Hematopoietic multipotent progenitor cell treated with erythropoietin and hydrocortisone succinate and interleukin-3 and kit ligand, for 17 days (in vitro differentiated cells): ENCODE measurements at regions not wholly inside any gene's neighbourhood (a gene's known extent, or its start where the extent isn't known, plus 50 kb on each side); places are given as distances from the start of the nearest gene placed in this dataset.

Experiments
- DNase-seq: peaks from one replicate; pipeline ENCODE4 v3.0.0-alpha.2; 2015; ENCODE audit warnings: low spot score

DNA sequence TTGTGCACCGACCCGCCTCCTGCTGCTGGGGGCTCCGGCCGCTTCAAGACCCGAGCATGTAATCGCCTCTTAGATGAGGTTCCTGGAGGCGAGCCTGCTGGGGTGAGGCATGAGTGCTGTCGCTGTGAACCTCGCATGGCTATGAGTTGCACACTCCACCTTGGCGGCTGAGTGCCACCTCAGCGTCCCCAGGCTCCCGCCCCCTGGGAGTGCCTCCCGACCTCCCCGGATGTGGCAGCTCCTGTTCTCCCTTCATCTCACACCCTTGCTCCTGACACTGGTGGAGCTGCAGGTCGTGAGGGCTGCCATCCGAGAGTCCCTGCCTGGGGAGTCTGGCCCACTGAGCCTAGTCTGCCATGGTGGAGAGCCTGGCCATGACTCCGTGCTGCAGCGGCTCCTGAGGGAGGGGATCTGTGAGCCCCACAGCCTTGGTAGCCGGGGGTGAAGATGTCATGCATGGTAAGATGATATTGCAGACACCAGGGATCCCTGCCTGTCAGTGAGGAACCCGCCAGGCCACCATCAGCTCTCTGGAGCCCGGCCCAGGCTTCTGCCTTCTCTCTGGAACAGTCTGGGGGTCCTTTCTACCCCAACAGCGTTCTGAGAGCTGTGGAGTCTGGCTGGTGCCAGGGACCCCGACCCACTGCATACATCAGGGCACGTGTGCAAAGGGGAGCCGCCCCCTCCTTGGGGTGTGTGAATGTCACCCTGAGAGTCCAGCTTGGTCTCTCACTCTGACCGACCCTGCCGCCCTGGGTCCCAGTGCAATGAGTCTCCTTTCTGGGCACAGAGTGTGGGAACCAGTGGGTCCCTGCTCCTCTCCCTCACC lies 61.6 kb upstream of the HS6ST1 start:
- no peak for DNase-seq

DNA sequence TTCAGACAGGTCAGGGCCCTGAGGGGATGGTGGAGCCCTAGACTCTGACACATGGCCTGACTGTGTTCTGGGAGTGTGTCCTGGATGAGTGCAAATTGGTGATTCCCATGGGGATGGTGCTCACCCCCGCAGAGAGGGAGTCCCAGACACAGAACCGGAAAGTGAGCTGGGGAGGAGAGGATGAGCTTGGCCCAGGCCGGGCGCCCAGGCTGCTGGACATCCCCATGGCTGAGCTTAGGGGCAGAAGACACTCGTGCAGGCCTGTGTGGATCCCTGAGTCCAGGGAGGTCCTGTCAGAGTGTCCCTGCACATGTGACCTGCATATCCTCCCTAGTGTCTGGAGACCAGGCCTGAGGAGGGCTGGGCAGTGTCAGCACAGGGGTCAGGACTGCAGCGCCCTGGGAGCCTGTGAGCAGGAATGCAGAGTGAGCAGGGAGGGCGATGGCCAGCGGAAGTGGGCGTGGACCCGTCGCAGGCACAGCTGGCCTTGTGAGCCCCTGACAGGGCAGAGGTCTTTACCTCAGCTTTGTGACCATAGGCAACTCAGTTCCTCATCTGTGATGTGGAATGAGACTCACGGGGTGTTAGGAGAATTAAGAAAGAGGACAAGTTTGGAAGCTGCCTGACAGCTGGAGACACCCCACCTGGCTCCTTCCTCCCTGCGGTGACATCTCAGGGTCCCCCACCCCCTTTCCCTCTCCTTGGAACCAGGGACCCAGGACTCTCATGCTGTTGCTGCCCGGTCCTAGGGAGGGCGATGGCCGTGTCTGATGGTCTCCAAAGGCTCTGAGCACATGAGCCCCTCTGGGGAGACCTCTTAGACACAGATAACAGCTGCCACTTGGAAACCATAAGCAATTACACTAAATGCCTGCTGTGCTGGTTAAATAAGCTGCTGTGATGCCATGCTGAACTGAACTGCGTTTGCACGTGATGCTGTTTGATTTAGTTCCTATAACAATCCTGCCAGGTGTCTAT lies 62.6 kb upstream of the HS6ST1 start:
- no peak for DNase-seq

GRCh38 chr2:128384446-128384845 lies 65.8 kb upstream of the HS6ST1 start:
- DNase-seq, result no peak

GRCh38 chr2:128384956-128385355 lies 66.3 kb upstream of the HS6ST1 start:
- no peak for DNase-seq

- no peak for DNase-seq
These were observed 66.7 kb upstream of the HS6ST1 start for GRCh38 chr2:128385365-128385764.

GRCh38 chr2:128386066-128386465 lies 67.4 kb upstream of the HS6ST1 start:
- no peak for DNase-seq

DNA sequence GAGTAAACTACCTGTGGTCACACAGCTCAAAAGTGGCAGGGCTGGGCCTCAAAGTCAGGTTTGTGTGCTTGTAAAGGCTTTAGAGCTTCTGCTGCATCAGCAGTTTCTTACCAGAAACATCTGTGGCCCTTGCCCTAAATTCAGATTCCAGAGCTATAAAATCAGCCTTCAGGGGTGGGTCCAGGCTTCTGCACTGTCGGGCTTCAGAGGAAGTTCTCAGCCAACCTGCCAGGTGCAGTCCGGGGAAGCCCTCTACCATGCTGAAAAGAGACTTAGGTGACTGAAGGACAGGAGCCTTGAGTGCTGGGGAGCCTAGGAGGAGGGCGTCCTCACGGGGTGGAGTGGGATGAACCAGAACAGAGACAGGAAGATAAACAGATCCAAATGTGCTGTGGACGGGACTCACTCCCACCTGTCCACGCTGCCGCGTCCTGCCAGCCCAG lies 69.9 kb upstream of the HS6ST1 start:
- no peak for DNase-seq

- DNase-seq, result no peak
These were observed 70.9 kb upstream of the HS6ST1 start for GRCh38 chr2:128389388-128390086.

GRCh38 chr2:128390256-128390990 lies 71.8 kb upstream of the HS6ST1 start:
- no peak for DNase-seq

DNA sequence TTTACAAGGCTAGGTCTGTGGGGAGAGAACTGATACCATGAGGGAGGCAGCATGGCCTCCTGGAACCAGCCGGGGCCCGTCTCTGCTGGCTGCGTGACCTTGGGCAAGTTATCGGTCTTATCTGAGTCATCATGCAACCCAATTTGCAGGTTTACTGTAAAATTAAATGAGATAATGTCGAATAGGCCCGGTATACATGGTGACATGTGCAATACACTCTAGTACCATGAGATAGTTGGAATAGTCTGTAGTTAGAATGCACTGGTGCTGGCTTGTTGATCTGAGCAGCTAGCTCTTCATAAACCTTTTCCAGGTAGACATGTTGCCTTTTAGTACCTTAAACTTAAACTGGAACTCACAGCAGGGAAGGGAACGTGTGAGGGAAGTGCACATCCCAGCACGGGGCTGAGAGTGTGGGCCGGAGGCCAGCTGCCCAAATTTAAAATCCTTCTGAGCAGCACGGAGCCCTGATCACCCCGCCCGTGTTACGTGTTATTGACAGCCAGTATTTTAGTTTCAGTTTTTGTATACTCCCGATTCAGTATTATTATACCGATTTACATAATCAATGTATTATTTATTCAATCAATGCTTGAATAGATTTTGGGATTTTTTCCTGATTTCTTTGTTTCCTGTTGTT lies 72.4 kb upstream of the HS6ST1 start:
- DNase-seq, result no peak

- DNase-seq, result no peak
These were observed 73.0 kb upstream of the HS6ST1 start for GRCh38 chr2:128391679-128392078.

DNA sequence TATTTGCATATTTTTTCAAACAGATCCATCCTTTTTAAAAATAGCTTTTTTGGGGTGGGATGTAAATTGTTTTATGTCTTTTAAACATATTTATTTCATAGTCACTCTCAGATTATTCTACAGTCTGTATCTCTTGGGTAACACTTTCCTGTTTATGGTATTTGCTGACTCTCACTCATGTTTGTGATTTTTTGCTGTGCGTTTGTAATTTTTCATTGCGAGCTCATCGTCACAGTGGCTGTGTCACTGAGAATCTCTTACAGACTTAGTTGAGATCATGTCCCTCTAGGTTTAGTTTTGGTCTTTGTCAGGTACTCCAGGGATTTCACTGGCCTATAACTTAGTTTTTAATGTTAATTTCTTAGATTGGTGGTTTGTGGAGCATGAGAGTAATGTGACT lies 73.5 kb upstream of the HS6ST1 start:
- no peak for DNase-seq

GRCh38 chr2:128394007-128394730 lies 75.5 kb upstream of the HS6ST1 start:
- DNase-seq, result no peak

DNA sequence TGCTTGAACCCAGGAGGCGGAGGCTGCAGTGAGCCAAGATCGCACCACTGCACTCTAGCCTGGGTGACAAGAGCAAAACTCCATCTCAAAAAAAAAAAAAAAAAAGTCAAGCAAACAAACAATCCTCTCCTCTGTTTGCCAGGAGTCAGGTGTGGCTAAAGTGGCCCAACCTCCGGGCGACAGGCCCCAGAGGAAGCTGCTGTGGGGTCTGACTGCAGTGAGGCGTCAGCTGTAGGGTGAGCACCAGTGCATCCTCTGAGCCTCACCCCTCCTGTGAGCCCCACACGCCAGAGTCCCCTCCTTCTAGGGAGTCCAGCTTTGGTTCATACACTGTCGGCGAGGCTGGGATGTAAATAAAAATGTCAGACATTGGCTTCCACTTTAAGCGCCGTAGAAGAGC lies 76.5 kb upstream of the HS6ST1 start:
- no peak for DNase-seq

DNA sequence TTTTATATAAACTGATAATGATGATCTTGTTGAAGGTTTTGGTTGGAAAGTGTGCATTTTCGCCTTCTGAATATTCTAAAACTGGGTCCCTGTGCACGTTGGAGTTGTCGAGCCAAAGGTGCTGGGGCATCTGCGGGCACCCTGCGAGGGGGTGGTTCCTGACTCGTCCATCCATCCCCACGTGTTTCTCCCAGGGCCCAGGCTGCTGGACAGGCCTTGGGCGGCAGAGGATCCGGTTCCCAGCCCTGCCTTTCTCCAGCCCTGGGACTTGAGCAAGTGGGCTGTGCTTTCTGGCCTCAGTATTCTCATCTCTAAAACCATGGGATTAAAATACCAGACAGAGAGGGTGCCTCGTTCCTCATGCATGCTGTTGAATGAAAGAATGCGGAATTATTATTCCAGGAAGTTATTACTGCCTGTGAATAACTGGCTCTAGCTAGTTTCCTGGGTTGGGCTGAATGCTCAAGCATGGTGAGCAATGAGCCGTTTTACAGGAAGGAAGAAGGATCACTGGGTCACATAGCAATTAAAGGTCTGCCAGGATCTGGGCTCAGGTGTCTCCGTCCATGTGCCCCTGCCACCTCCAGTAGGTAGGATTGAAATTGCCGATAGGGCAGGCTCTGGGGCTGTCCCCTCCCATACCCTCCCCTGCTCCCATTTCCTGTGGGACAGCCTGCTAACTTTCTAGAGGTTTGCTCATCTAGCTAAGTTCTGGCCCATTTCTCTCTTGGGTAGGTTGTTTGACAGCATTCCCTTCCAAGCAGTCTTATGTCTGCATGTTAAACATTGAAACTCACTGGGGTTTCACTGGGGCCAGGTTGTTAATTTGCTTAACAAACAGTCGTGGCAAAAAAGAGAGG lies 77.2 kb upstream of the HS6ST1 start:
- DNase-seq, result no peak

DNA sequence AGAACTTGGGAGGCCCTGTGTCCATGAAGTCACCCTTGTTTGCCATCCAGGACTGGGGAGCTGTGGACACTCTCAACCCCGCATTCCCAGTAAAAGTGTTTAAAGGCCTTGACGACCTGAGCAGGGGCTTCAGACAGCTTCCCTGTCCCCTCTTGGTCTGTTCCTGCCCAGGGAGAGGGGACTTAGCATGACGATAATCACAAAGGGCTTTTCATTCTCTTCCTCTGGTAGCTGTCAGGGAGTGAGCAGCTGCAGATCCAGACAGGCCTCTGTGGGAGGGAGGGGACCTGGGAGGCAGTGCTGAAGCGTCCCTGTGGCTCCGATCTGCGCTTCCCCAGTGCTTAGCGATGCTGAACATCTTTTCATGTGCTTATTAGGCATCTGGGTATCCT lies 77.8 kb upstream of the HS6ST1 start:
- DNase-seq, result no peak

GRCh38 chr2:128396946-128397345 lies 78.3 kb upstream of the HS6ST1 start:
- DNase-seq, result no peak

DNA sequence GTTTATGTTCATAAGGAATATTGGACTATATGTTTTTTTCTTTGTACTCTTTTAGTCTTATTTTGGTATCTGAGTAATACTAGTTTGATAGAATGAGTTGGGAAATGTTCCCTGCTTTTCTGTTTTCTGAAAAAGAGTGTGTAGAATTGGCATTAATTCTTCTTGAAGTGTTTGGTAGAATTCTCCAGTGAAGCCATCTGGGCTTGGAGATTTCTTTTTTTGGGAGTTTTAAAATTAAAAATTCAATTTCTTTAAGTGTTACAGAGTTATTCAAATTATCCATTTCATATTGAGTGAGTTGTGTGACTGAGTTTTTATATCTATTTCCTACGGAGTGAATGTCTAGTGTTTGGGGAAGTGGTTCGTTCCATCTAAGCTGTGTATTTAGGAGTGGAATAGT lies 80.6 kb upstream of the HS6ST1 start:
- DNase-seq, result no peak

GRCh38 chr2:128399690-128400291 lies 81.1 kb upstream of the HS6ST1 start:
- DNase-seq, result no peak
